ENCODE measurements at regions not wholly inside any gene's neighbourhood (a gene's known extent, or its start where the extent isn't known, plus 50 kb on each side); places are given as distances from the start of the nearest gene placed in this dataset.

- TF ChIP-seq CTCF (IDR thresholded peaks at IDR 0.05 in 2 of 3, conservative IDR thresholded peaks at IDR 0.05 in 1 of 3; ENCODE audit: borderline replicate concordance in 1 of 3, insufficient read depth in 1 of 3, low read depth in 2 of 3, low read length in 2 of 3), result no peak
- no peak for TF ChIP-seq POLR2A (IDR thresholded peaks at IDR 0.05; ENCODE audit: borderline replicate concordance, extremely low read depth, insufficient read depth, insufficient read length)
- no peak for TF ChIP-seq MAX (IDR thresholded peaks at IDR 0.05)
- no peak for TF ChIP-seq EZH2 (IDR thresholded peaks at IDR 0.05)
- TF ChIP-seq POLR2AphosphoS5 (IDR thresholded peaks at IDR 0.05; ENCODE audit: low read depth, low read length), result no peak
Observed at GRCh38 chr9:129547063-129547462, 73.8 kb downstream of the C9orf50 start.
